HG03575 (cell line): ENCODE measurements at regions not wholly inside any gene's neighbourhood (a gene's known extent, or its start where the extent isn't known, plus 50 kb on each side); places are given as distances from the start of the nearest gene placed in this dataset.
"Not testable (repeated sequence)": the region's sequence is repeated elsewhere in the genome, so short reads cannot be mapped to it uniquely, and the experiment has no call there.

Experiments
- ATAC-seq: cut with Tn5 transposase; IDR thresholded peaks from one replicate; pipeline ENCODE4 v1.9.1; 2021; ENCODE audit not compliant: unreplicated experiment, insufficient number of reproducible peaks, low FRiP score; ENCODE audit errors: extremely low read depth

DNA sequence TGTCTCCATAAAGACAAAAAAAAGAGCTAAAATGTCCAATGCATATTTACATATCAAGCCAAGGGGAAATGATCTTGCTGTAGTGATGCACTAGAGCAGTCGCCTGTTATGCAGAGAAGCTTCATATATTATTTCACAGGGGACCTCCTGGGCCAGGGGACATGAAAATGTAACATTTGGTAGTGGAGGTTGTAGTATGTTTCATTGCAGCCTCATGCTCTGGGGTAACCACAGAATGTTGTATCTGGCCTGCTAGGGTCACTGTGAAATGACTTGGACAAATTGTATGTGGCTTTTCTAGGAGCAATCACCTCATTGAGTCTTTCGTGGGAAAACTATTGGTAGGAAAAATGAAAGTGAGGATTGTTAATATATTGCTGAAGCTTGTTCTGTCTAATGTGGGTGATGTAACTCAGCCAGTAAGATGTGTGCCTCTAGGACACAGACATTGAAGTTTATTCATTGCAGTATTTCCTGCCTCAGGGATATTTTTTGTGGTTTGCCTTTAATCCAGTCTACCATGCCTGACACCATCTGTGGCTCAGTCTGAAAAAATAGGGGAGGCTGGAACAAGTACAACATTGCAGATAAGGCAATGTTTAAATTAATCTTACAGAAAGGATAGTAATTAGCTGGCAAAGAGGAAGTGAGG is 430.8 kb upstream of the TNC start:
- no peak for ATAC-seq

DNA sequence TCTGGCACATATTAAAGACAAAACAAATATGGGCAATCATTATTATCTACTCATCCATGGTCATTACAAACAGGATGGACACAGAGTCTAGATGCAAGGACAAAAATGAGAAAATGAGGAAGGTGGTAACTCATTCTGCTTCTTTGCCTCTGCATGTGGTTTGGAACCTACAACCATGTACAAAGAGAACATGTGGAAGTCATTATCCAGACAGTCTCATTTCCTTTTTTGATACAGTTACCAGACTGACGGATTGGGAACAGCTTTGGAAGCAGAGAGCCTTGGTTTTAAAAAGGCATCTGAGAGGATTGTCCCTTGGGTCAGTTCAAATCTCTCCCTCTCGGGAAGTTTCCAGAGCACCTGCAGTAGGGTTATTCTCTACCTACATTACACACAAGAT is 433.4 kb upstream of the TNC start:
- ATAC-seq, result no peak

DNA sequence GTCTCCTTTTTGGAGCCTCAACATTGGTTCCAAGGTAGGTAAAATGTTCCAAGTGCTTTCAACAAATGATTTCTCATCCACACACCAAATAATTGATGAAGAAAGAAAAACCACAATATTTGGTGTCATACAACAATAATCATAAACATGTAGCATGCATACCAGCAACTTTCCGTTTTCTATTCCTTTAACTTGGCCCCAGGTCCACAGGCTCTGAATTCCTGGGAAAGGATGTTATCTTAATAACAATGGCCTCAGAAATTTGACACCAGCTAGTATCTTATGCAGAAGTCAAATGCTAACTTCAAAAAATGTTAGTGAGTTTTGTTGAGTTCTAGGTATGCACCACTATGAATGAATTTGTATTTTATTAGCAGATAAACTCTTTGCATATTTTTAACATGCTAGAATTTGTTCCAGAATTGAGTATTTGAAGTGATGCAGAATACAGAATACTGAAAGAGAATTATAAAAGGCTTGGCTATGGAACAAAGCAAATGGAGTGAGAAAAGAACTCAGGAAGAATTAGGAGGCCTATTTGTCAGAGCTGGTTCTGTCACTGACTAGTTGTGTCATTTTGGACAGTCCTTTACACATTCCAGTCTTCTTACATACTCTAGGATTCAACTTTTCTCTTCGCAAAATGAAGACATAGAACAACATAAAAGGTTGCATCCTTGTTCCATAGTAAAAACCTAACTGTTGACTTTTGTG is 435.3 kb upstream of the TNC start:
- no peak for ATAC-seq

DNA sequence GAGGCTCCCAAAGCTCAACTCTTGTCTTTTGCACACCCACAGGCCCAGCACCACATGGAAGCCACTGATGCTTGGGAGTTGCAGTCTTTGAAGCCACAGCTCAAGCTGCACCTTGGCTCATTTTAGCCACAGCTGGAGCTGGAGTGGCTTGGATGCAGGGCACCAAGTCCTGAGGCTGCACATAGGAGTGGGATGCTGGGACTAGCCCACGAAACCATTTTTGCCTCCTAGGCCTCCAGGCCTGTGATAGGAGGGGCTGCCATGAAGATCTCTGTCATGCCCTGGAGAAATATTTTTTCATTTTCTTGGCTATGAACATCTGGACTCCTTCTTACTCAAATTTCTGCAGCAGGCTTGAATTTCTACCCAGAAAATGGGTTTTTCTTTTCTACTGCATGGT is 438.5 kb upstream of the TNC start:
- ATAC-seq, result no peak

DNA sequence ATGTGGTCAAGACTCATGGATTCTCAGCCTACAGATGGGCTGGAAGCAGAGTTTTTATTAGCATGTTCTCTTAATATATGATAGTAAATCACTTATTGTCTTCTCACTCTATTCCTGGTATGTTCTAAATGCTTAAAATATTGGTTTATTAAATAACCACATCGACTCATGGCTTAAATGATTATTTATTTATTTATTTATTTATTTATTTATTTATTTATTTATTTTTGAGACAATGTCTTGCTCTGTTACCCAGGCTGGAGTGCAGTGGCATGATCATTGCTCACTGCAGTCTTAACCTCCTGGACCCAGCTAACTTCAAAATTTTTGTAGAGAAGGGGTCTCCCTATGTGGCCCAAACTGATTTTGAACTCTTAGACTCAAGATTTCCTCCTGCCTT is 457.2 kb upstream of the TNC start:
- no peak for ATAC-seq

DNA sequence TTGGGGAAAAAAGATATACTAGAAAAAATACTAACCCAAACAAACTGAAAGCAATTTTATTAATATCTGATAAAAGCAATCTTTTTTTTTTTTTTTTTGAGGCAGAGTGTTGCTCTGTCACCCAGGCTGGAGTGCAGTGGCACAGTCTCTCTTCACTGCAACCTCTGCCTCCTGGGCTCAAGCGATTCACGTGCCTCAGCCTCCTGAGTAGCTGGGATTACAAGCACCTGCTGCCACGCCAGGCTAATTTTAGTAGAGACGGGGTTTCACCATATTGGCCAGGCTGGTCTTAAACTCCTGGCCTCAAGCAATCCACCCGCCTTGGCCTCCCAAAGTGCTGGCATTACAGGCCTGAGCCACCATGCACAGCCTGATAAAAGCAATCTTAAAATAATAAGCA is 467.5 kb upstream of the TNC start:
- ATAC-seq, result not testable (repeated sequence)

DNA sequence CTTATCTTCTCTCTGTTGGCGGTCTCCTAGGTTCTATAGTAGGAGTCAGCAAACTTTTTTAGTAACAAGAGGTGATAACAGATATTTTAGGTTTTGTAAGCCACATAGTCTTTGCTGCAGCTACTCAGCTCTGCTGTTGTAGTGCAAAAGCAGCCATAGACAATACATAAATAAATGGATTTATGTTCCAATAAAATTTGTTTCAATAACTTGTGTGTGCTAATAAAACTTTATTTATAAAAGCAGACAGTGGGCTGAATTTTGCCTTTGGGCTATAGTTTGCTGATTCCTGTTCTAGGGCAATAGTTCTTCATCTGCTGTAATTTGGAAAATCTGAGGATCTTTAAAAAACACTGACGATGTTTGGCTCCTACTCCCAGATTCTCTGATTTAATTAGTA is 469.4 kb upstream of the TNC start:
- no peak for ATAC-seq

DNA sequence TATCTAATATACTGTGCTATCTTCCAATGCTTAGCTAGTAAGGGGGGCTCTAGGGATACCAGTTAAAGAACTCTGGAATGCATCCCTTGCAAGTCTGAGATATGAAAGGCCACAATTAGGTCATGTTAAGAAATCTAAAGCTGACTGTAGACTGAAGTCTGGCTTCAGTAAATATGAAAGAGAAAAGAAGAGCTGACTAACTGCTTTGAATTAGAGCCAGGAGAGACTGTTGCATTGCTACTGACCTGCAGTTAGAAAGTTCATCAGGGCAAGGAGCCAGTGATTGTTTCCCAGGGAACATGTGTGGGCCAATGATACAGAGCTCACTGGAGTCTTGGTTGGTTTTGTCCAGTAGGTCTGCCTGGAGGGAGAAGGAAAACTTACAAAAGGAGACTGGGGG is 472.1 kb upstream of the TNC start:
- ATAC-seq, result no peak

DNA sequence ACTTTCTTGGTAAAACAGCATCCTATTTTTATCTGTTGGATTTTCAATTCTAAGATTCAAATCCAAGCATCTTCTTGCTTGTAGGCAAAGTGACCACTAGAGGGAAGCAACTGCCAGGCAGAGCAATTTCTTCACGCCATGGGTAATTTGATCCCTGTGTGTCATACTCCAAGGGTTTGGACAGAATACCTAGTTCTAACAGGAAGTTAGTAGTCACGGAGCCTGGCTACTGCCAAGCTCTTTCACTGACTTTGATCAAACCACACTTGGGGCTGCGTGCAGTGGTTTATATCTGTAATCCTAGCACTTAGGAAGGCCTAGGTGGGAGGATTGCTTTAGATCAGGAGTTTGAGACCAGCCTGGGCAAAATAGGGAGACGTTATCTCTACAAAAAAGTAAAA is 473.6 kb upstream of the TNC start:
- ATAC-seq, result no peak

DNA sequence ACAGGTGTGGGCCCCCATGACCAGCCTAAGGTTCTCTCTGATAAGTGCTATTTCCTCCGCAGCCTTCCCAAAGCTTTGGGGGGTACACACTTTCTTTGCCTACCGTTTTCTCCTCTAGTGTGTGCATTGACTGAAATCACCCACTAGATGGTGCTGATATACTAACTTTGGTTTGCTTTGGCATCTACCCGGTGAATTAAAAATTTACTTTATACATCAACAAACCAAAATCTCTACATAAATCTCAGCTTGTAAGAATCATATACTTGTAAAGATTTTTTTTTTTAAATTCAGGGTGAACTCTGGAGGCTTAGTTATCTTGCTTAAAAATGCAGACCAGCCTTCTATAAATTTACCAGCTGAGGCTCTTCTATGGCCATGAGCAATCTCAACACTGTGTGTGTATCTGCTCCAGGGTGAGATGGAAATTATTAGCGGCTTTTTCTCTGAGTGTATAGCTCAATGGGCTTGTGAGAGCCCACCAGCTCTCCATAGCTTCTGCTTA is 475.7 kb upstream of the TNC start:
- ATAC-seq, result no peak

DNA sequence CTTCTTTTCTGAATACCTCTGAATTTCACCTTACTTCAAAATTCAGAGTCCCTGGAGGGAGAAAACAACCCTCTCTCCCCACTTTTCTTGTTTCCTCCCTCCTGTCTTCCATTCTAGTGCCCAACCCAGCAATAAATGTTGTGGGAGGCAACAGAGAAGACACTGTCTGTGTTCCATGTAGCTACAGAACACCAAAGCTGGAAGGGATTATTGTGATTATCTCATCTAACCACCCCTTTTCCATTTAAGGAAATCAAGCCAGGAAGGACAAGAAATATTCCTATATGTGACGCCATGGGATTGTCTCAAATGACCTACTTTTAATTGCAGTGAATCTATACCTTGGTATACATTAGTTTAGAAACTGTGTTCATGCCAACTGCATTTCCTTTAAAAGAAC is 476.6 kb upstream of the TNC start:
- no peak for ATAC-seq

DNA sequence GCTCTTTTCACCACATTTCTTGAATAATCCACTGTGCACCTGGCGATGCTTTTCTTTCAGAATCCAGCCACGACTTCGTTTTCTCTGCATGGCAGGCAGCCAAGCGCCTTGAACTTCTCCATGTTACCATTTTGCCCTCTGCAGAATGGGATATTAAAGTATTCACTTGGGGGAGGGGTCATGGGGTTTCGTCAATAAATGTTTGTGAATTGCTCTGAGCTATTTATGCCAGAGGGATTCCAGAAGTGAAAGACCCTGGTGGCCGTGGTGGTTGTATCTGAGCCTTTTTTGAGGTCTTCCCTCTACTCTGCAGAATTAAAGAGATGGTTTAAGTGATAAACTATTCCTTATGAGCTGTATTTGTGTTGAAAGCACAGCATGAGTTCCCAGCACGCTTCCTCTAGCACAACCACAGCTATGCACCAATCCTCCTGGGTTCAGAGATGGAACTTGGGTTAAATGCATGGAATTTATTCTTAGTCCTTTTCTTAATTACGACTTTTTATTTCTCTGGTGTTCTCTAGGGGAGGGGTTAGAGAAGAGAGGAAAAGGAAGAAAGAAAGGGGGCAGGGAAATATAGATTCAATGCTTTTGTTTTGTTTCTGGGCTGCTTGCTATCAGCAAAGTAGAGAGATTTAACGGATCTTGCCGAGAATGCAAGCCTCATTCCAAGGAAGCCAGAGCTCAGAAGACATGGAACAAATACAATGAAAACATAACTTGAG is 478.2 kb upstream of the TNC start:
- ATAC-seq, result no peak

DNA sequence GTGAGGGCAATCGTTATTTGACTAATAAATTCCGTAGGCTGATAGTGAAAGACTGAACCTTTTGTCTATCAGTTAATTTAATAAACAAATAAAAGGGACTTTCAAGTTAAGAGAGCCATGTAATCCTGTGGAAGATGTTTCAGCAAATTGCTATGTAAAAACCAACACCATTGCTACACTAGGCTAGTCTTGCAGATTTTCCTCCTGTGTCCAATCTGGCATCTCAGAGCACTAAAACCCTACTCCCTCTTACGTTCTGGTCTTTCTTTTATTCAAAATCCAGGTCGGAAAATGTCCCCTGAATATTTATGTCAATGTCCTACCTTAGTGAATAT is 478.8 kb upstream of the TNC start:
- ATAC-seq, result no peak

DNA sequence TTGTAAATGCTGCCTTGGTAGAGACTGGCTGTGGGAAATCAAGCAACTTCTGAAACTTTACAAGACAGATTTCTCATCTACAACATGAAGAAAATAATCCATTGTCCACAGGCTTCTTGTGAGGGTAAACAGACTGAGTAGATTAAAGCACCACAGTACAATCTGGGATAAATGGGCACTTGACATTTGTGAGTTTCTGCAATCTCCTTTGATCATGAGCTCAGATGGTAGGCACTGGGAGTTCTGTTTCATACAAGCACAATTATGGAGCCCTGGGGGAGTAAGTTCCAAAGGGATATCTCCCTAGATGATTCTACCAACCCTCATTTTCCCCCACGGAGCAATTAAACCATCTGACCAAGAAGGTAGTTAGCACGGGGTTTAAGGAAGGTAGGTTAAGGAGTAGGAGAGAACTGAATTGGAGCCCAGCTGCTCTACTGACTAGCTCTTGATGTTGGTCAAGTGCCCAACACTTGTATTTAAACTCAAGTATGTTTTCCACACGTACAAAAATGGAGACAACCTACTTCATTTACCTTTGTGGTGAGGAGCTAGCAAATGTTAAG is 479.5 kb upstream of the TNC start:
- no peak for ATAC-seq

DNA sequence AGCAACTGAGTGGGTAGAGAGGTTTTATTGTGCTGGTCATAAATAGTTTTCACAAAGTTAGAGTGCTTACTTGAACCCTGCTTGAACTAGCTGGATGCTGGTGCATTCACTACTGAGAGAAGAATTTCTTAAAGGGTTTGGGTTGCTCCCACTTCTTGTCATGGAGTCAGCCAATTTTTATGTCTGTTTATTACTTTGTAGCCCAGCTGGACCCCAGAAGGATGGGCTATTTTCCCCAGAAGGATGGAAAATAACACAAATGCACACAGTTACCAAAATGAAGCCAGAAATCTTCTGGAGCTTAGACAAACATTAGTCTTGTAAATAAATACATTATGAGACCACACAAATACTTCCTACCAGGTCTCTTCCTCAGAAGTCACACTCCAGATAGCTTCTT is 480.8 kb upstream of the TNC start:
- no peak for ATAC-seq

DNA sequence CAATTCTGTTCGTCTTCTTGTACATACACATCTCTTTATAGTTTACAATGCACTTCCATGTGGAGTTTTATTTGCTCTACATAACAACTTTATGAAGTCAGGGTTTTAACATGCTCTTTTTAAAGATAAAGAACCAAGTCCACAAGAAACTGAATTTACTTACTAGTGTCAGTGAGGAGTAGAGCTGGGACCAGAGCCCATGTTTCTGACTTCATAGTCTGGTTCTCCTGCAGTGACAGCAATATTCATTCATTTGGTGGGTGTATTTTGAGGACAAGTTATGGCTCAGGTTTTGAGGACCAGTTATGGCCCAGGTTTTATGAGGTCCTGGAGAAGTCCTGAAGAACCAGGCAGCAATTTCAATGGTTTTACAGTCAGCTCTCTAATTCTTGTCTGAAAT is 481.9 kb upstream of the TNC start:
- ATAC-seq, result no peak

DNA sequence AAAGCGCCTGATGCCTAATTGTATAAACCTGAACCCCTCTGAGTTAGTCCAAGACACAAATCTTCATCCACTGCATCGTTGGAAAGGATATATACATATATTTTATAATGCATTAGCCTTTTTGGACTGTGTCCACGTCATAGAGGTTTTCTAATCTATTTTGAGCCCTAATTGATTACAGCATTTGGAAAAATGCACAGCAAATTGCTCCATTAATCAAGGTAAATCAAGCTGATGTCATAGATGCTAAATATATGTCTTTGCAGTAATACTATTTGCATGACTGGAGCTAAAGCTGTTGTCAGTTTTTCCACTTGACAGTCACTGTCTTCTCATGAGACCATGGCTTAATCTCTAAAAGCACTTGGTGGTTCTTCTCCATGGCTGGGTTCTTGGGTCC is 483.5 kb upstream of the TNC start:
- no peak for ATAC-seq

DNA sequence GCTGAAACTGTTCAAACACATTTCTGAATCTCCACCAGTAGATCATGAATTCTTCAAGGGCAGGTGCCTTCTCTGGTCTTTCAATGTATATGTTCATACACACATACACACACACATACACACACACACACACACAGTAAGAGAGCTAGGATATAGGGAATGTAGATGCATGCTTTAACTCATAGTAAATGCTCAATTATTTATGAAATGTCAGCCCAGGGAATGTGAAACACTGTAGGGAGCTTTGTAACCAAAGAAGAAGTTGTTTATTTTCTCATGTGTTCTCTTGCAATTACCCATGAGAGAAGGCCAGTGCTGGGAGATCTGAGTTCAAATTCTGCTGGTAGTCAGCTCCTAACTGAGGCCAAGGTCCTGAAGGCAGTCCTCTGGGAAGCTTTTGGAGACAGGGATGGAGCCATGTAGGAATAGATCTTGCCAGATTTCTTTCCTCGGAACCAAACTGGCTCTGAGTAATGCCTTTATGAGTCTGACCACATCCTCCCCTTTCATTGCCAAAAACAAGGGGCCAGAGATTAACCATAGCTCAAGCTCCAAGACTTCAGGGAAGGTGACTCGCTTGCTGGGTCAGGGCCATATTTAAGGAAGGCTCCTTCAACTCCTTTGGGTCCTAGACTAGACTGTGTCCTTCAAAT is 487.0 kb upstream of the TNC start:
- ATAC-seq, result no peak

DNA sequence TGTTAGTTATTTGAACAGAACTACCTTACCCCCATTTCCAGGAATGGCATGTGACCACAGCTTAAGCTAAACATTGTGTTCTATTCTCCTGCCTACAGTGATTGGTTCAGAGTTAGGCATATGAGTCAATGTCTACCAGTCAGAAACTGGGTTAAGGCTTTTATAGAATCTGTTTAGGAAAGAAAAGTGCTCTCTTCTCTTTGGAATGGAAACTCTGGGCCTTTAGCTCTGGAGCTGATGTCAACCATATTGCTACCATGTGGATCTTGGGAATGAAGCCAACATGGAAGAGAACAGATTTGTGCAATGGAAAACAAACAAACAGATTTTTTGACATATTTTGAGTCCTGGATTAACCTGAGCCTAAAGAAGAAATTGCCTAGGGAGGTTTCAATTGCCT is 488.9 kb upstream of the TNC start:
- no peak for ATAC-seq
